GM19455 (cell line): ENCODE measurements at regions not wholly inside any gene's neighbourhood (a gene's known extent, or its start where the extent isn't known, plus 50 kb on each side); places are given as distances from the start of the nearest gene placed in this dataset.

ENCODE experiments used
- ATAC-seq: cut with Tn5 transposase; IDR thresholded peaks from one replicate; pipeline ENCODE4 v1.9.1; 2021; ENCODE audit not compliant: unreplicated experiment

- ATAC-seq: no peak
These were observed 66.3 kb downstream of the ITM2A start for GRCh38 chrX:79300856-79301255.

- ATAC-seq: no peak
These were observed 76.5 kb downstream of the ITM2A start for GRCh38 chrX:79290596-79290995.

GRCh38 chrX:79288733-79289132 is 78.4 kb downstream of the ITM2A start:
- ATAC-seq: no peak

- ATAC-seq: no peak
These were observed 79.4 kb downstream of the ITM2A start for GRCh38 chrX:79287724-79288123.

- no peak for ATAC-seq
These were observed 85.4 kb downstream of the ITM2A start for GRCh38 chrX:79281775-79282174.

- ATAC-seq: peak; percentile 88
These were observed 96.7 kb downstream of the ITM2A start for GRCh38 chrX:79270401-79270800.

- no peak for ATAC-seq
These were observed 98.3 kb downstream of the ITM2A start for GRCh38 chrX:79268788-79269187.

GRCh38 chrX:79266702-79267101 is 100.4 kb downstream of the ITM2A start:
- no peak for ATAC-seq

GRCh38 chrX:79263550-79263949 is 103.6 kb downstream of the ITM2A start:
- no peak for ATAC-seq

GRCh38 chrX:79259073-79259689 is 108.0 kb downstream of the ITM2A start:
- ATAC-seq: peak; percentile 89

GRCh38 chrX:79243691-79244090 is 99.2 kb downstream of the GPR174 start:
- ATAC-seq: no peak

- ATAC-seq: no peak
These were observed 91.4 kb downstream of the GPR174 start for GRCh38 chrX:79235899-79236298.

- ATAC-seq: no peak
These were observed 87.2 kb downstream of the GPR174 start for GRCh38 chrX:79231662-79232061.
